ENCODE measurements at regions not wholly inside any gene's neighbourhood (a gene's known extent, or its start where the extent isn't known, plus 50 kb on each side); places are given as distances from the start of the nearest gene placed in this dataset.

- no peak overlapping the region for H3K27ac ChIP-seq (ENCODE audit: poor library complexity, severe bottlenecking)
- TF ChIP-seq CTCF (IDR thresholded peaks at IDR 0.05; ENCODE audit: poor library complexity, severe bottlenecking), result no peak
- no peak overlapping the region for H3K4me3 ChIP-seq (ENCODE audit: severe bottlenecking)
- no peaks in the 10 kb centered on the region for H3K36me3 ChIP-seq (ENCODE audit: low read depth)
- H3K27me3 ChIP-seq (ENCODE audit: insufficient read depth, poor library complexity, severe bottlenecking), result no peaks in the 10 kb centered on the region
- H3K9me3 ChIP-seq (ENCODE audit: severe bottlenecking), result no peaks in the 10 kb centered on the region
- DNase-seq (ENCODE audit: low spot score) (no peak), ATAC-seq (ENCODE audit: low read depth) (no peak)
- no peaks in the 10 kb centered on the region for H3K4me1 ChIP-seq (ENCODE audit: insufficient read depth, poor library complexity, severe bottlenecking)
Measured at GRCh38 chr7:85620936-85621685, 434.3 kb upstream of the SEMA3D start.

GRCh38 chr7:85619236-85619635, 432.4 kb upstream of the SEMA3D start:
- no peak overlapping the region for H3K4me3 ChIP-seq (ENCODE audit: severe bottlenecking)
- no peaks in the 10 kb centered on the region for H3K4me1 ChIP-seq (ENCODE audit: insufficient read depth, poor library complexity, severe bottlenecking)
- H3K9me3 ChIP-seq (ENCODE audit: severe bottlenecking), result no peaks in the 10 kb centered on the region
- no peak for TF ChIP-seq CTCF (IDR thresholded peaks at IDR 0.05; ENCODE audit: poor library complexity, severe bottlenecking)
- no peaks in the 10 kb centered on the region for H3K27me3 ChIP-seq (ENCODE audit: insufficient read depth, poor library complexity, severe bottlenecking)
- H3K27ac ChIP-seq (ENCODE audit: poor library complexity, severe bottlenecking), result no peak overlapping the region
- H3K36me3 ChIP-seq (ENCODE audit: low read depth), result no peaks in the 10 kb centered on the region
- DNase-seq (ENCODE audit: low spot score), result no peak
- no peak for ATAC-seq (ENCODE audit: low read depth)

GRCh38 chr7:85614684-85615083, 427.8 kb upstream of the SEMA3D start:
- Histone ChIP-seq H3K9me3 (ENCODE audit: severe bottlenecking) (no peaks in the 10 kb centered on the region), H3K4me1 (ENCODE audit: insufficient read depth, poor library complexity, severe bottlenecking) (no peaks in the 10 kb centered on the region), H3K27me3 (ENCODE audit: insufficient read depth, poor library complexity, severe bottlenecking) (no peaks in the 10 kb centered on the region), H3K36me3 (ENCODE audit: low read depth) (no peaks in the 10 kb centered on the region), H3K27ac (ENCODE audit: poor library complexity, severe bottlenecking) (no peak overlapping the region), H3K4me3 (ENCODE audit: severe bottlenecking) (no peak overlapping the region)
- TF ChIP-seq CTCF (IDR thresholded peaks at IDR 0.05; ENCODE audit: poor library complexity, severe bottlenecking), result no peak
- DNase-seq (ENCODE audit: low spot score) (no peak), ATAC-seq (ENCODE audit: low read depth) (no peak)

- no peak for TF ChIP-seq CTCF (IDR thresholded peaks at IDR 0.05; ENCODE audit: poor library complexity, severe bottlenecking)
- ATAC-seq (ENCODE audit: low read depth) (no peak), DNase-seq (ENCODE audit: low spot score) (no peak)
- no peaks in the 10 kb centered on the region for H3K36me3 ChIP-seq (ENCODE audit: low read depth)
- H3K4me3 ChIP-seq (ENCODE audit: severe bottlenecking), result no peak overlapping the region
- H3K4me1 ChIP-seq (ENCODE audit: insufficient read depth, poor library complexity, severe bottlenecking), result no peaks in the 10 kb centered on the region
- H3K27ac ChIP-seq (ENCODE audit: poor library complexity, severe bottlenecking), result no peak overlapping the region
- no peaks in the 10 kb centered on the region for H3K9me3 ChIP-seq (ENCODE audit: severe bottlenecking)
- H3K27me3 ChIP-seq (ENCODE audit: insufficient read depth, poor library complexity, severe bottlenecking), result no peaks in the 10 kb centered on the region
Measured at GRCh38 chr7:85612514-85612913, 425.7 kb upstream of the SEMA3D start.

- Histone ChIP-seq H3K9me3 (ENCODE audit: severe bottlenecking) (no peaks in the 10 kb centered on the region), H3K4me3 (ENCODE audit: severe bottlenecking) (no peak overlapping the region), H3K27me3 (ENCODE audit: insufficient read depth, poor library complexity, severe bottlenecking) (no peaks in the 10 kb centered on the region), H3K27ac (ENCODE audit: poor library complexity, severe bottlenecking) (no peak overlapping the region), H3K4me1 (ENCODE audit: insufficient read depth, poor library complexity, severe bottlenecking) (no peaks in the 10 kb centered on the region), H3K36me3 (ENCODE audit: low read depth) (no peaks in the 10 kb centered on the region)
- no peak for TF ChIP-seq CTCF (IDR thresholded peaks at IDR 0.05; ENCODE audit: poor library complexity, severe bottlenecking)
- ATAC-seq (ENCODE audit: low read depth), result no peak
- DNase-seq (ENCODE audit: low spot score), result no peak
Measured at GRCh38 chr7:85608804-85609203, 421.9 kb upstream of the SEMA3D start.

Measured in RWPE2 (cell line).